Esophagus squamous epithelium (tissue), 5 donors: ENCODE measurements at regions not wholly inside any gene's neighbourhood (a gene's known extent, or its start where the extent isn't known, plus 50 kb on each side); places are given as distances from the start of the nearest gene placed in this dataset.

Source experiments
- DNase-seq: peaks from one replicate; lab custom pipeline; 2025; lab: John Stamatoyannopoulos, UW
- H3K27ac ChIP-seq, 4 donors: fragments of 200-600 bp; sonication (generic); one replicate each; pipeline ENCODE4 v1.5.1; 2016 to 2019; ENCODE audit warnings: mild to moderate bottlenecking in 1 of 4
- H3K27me3 ChIP-seq, 4 donors: fragments of 200-600 bp; sonication (generic); 1 replicate in 3 of 4; 2 replicates in 1 of 4; pipeline versions ENCODE4 v1.5.1 to v1.6.0; 2017 to 2021; ENCODE audit warnings: antibody characterized with exemption in 1 of 4
- H3K36me3 ChIP-seq, 3 donors: fragments of 200-600 bp; sonication (generic); one replicate each; pipeline ENCODE4 v1.5.1; 2016 to 2019
- H3K4me1 ChIP-seq, 3 donors: fragments of 200-600 bp; sonication (generic); one replicate each; pipeline ENCODE4 v1.5.1; 2017 to 2019
- H3K4me3 ChIP-seq, 4 donors: fragments of 200-600 bp; sonication (generic); 1 replicate in 3 of 4; 2 replicates in 1 of 4; pipeline ENCODE4 v1.5.1; 2016 to 2019; ENCODE audit warnings: mild to moderate bottlenecking in 2 of 4, moderate library complexity in 1 of 4
- H3K9me3 ChIP-seq, 3 donors: fragments of 200-600 bp; sonication (generic); one replicate each; pipeline ENCODE4 v1.5.1; 2016 to 2019
- POLR2A ChIP-seq, 4 donors: fragments of 450-650 bp; IDR thresholded peaks; one replicate each; pipeline ENCODE4 v1.6.1; 2017; ENCODE audit warnings: antibody characterized with exemption in 4 of 4, mild to moderate bottlenecking in 4 of 4, moderate library complexity in 3 of 4
- WGBS, 2 donors: methylation state at CpG; one replicate each; pipeline ENCODE4 v1.1.5; 2018; 5-methylcytosine and 5-hydroxymethylcytosine counted together
- intact Hi-C: fragments of 100-400 bp; cut with DNase I; formaldehyde crosslinking; loops from one replicate; pipeline ENCODE4 v1.15.0; 2022
- TF ChIP-seq, protein P1 (sequence below), 6 experiments: fragments of 450-650 bp in 4 of 6; fragments of 200-600 bp in 2 of 6; sonication (generic) in 2 of 6; IDR thresholded peaks; one replicate each; pipeline ENCODE4 v1.5.1; 2016 to 2019; ENCODE audit warnings: antibody characterized with exemption in 6 of 6, mild to moderate bottlenecking in 4 of 6, moderate library complexity in 4 of 6
- donor health status: DM: yes; HTN: yes; CAD: no.

DNA sequence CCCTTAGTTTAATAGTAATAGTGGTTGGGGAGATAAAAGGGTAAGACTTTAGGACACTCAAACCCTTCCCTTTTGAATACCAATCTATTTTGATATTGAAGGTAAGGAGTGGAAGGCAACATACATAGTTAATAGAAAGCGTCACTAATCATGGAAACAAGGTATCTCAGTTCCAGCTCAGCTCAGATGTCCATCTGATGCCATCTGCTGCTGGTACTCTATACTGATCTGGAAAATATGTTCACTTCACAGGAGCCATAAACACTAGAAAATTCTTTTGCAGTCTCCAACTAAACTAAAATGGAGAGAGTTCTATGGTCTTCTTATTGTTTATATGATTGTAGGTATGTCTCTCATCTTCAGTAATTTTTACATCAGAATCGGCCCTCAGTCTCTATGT lies 1777.1 kb downstream of the OTOL1 start:
- H3K27ac ChIP-seq, result no peak overlapping the region
- H3K4me1 ChIP-seq, result no peaks in the 10 kb centered on the region
- WGBS, 2 donors, result 49 to 57% methylated on average over 2 of the region's 2 CpGs
- TF ChIP-seq POLR2A (IDR thresholded peaks at IDR 0.05), result no peak
- TF ChIP-seq, protein P1, sequence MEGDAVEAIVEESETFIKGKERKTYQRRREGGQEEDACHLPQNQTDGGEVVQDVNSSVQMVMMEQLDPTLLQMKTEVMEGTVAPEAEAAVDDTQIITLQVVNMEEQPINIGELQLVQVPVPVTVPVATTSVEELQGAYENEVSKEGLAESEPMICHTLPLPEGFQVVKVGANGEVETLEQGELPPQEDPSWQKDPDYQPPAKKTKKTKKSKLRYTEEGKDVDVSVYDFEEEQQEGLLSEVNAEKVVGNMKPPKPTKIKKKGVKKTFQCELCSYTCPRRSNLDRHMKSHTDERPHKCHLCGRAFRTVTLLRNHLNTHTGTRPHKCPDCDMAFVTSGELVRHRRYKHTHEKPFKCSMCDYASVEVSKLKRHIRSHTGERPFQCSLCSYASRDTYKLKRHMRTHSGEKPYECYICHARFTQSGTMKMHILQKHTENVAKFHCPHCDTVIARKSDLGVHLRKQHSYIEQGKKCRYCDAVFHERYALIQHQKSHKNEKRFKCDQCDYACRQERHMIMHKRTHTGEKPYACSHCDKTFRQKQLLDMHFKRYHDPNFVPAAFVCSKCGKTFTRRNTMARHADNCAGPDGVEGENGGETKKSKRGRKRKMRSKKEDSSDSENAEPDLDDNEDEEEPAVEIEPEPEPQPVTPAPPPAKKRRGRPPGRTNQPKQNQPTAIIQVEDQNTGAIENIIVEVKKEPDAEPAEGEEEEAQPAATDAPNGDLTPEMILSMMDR (IDR thresholded peaks at IDR 0.05), result no peak
- no peak overlapping the region for H3K4me3 ChIP-seq
- no peak for DNase-seq
- intact Hi-C loops, result no loop called here
- no peaks in the 10 kb centered on the region for H3K27me3 ChIP-seq
- no peaks in the 10 kb centered on the region for H3K9me3 ChIP-seq
- no peaks in the 10 kb centered on the region for H3K36me3 ChIP-seq

DNA sequence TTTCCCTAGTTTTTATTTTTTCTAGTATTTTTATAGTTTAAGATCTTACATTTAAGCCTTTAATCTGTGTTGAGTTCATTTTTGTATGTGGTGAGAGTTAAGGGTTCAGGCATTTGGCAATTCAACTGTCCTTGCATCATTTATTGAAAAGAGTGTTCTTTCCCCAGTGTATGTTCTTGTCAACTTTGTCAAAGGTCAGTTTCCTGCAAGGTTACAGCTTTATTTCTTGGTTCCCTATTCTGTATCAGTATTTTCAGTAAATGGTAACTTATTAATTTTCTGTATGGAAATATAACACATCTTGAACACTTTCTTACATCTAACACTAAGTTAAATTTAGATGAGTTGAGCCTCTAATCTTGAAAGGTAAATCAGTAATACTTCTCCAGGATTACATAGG lies 1770.1 kb downstream of the OTOL1 start:
- Histone ChIP-seq H3K4me1 (no peaks in the 10 kb centered on the region), H3K9me3 (no peaks in the 10 kb centered on the region), H3K36me3 (no peaks in the 10 kb centered on the region), H3K27me3 (no peaks in the 10 kb centered on the region), H3K27ac (no peak overlapping the region), H3K4me3 (no peak overlapping the region)
- no peak for DNase-seq
- TF ChIP-seq, protein P1 (IDR thresholded peaks at IDR 0.05), result no peak
- TF ChIP-seq POLR2A (IDR thresholded peaks at IDR 0.05), result no peak
- intact Hi-C loops, result no loop called here

DNA sequence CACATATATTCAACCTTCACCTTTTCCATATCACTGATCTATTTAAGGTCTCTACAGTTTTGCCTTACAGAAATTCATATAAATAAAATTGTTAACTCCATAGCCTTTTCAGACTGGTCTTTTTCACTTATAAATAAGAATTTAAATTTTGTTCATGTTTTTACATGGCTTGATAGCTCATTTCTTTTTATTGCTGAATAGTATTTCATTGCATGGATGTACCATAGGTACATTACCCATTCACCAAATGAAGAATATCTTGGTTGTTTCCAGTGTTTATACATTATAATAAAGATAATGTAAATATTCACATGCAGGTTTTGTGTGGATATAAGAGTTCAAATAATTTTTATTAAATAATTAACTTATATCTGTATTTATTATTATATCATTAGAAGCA lies 1765.0 kb downstream of the OTOL1 start:
- H3K4me3 ChIP-seq, result no peak overlapping the region
- H3K36me3 ChIP-seq, result no peaks in the 10 kb centered on the region
- H3K4me1 ChIP-seq, result no peaks in the 10 kb centered on the region
- no peaks in the 10 kb centered on the region for H3K27me3 ChIP-seq
- TF ChIP-seq POLR2A (IDR thresholded peaks at IDR 0.05), result no peak
- TF ChIP-seq, protein P1 (IDR thresholded peaks at IDR 0.05), result no peak
- intact Hi-C loops, result no loop called here
- DNase-seq, result no peak
- H3K9me3 ChIP-seq, result no peaks in the 10 kb centered on the region
- H3K27ac ChIP-seq, result no peak overlapping the region

DNA sequence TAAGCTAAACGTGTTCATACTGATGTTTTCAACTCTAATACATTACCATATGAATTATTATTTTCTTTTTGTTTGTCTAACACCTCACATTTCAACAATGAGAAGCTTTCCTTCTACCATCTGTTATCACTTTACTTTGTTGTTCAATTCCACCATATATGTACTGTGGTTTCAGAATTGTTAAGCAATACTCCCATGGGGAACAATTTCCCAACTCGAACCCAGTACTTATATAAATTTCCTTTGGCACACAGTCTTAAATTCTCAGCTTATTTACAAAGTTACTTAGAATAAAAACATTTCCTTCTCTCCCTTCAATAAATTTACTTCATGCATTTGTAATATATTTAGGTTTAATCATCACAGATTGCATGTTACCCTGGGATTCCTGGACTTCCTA lies 1764.4 kb downstream of the OTOL1 start:
- Histone ChIP-seq H3K4me1 (no peaks in the 10 kb centered on the region), H3K36me3 (no peaks in the 10 kb centered on the region), H3K4me3 (no peak overlapping the region), H3K9me3 (no peaks in the 10 kb centered on the region), H3K27ac (no peak overlapping the region), H3K27me3 (no peaks in the 10 kb centered on the region)
- whole genome bisulfite sequencing, 2 donors, result 47 to 53% methylated on average over 2 of the region's 2 CpGs
- intact Hi-C loops, result no loop called here
- no peak for DNase-seq
- TF ChIP-seq, protein P1 (IDR thresholded peaks at IDR 0.05), result no peak
- TF ChIP-seq POLR2A (IDR thresholded peaks at IDR 0.05), result no peak

DNA sequence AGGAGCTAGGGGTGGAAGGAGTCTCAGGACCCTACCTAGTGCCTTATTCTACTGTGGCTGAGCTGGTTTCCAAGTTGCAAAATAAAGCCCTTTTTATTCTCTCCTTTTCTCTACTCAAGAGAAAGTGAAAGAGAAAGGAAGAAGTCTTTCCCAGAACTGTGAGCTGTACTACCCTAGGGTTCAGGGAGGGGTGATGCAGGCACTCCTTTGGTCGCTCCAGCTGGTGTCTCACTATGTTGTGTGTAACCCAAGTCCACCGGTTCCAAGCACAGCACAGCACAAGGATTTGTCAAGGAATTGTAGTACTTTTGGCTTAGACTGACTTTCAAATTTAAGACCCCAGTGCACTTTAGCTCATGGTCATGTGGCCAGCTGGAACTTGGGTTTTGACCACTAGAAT lies 1721.7 kb downstream of the OTOL1 start:
- H3K4me3 ChIP-seq, result no peak overlapping the region
- H3K36me3 ChIP-seq, result no peaks in the 10 kb centered on the region
- WGBS, 2 donors, result 72 to 92% methylated on average over 2 of the region's 2 CpGs
- no peaks in the 10 kb centered on the region for H3K27me3 ChIP-seq
- TF ChIP-seq POLR2A (IDR thresholded peaks at IDR 0.05), result no peak
- TF ChIP-seq, protein P1 (IDR thresholded peaks at IDR 0.05), result no peak
- no peak overlapping the region for H3K27ac ChIP-seq
- intact Hi-C loops, result no loop called here
- H3K4me1 ChIP-seq, result no peaks in the 10 kb centered on the region
- no peaks in the 10 kb centered on the region for H3K9me3 ChIP-seq
- no peak for DNase-seq
